Stimulated activated CD4-positive, alpha-beta T cell treated with anti-CD3 and anti-CD28 coated beads, Interleukin-12 subunit alpha, Interleukin-12 subunit beta, amount 100 ng/mL, for 4 hours (primary cell): ENCODE measurements at regions not wholly inside any gene's neighbourhood (a gene's known extent, or its start where the extent isn't known, plus 50 kb on each side); places are given as distances from the start of the nearest gene placed in this dataset.
"Not testable (repeated sequence)": the region's sequence is repeated elsewhere in the genome, so short reads cannot be mapped to it uniquely, and the experiment has no call there.

Experiments used
- DNase-seq: peaks from one replicate; pipeline ENCODE4 v3.0.0-alpha.2; 2020

- no peak for DNase-seq
Measured at GRCh38 chr14:36465178-36465577, 54.9 kb downstream of the NKX2-1 start.

- DNase-seq = no peak
Measured at GRCh38 chr14:36462890-36463289, 57.1 kb downstream of the NKX2-1 start.

DNA sequence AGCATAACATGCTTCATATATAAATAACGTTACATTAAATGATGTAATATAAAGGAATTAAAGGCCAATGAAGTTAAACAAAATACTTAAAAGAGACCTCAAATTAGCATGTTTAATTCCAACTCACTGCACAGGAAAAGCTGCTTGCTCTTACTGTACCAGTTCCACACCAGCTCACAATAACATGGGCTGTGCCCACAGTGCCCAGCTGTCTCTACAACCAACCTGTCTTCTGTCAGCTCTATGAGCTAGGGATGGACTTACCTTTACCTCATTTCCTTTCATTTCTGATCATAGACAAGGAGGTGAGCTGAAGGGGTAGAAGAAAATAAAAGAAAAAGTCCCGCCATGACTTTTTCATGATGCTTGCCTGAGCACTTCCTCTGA, 64.8 kb downstream of the NKX2-1 start:
- no peak for DNase-seq

GRCh38 chr14:36454599-36455240, 65.3 kb downstream of the NKX2-1 start:
- DNase-seq = no peak

DNA sequence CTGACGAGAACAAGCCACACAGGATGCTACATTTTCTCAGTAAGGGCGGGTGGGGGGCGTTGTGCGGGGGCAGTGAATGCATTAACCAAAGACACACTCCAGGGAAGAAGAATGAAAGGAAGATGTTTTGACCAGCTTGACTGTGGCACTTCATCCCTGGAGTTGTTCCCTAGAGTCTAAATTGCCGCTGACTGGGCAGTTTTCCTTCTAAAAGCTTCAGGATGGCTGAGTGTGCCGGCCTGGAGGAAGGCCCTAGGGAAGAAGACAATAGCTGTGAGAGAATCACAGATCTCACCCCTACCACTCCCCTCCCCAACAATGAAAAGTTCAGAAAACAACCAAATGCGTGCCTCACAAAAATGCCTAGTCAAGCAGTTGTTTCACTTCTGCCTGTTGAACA, 67.2 kb downstream of the NKX2-1 start:
- DNase-seq = no peak

DNA sequence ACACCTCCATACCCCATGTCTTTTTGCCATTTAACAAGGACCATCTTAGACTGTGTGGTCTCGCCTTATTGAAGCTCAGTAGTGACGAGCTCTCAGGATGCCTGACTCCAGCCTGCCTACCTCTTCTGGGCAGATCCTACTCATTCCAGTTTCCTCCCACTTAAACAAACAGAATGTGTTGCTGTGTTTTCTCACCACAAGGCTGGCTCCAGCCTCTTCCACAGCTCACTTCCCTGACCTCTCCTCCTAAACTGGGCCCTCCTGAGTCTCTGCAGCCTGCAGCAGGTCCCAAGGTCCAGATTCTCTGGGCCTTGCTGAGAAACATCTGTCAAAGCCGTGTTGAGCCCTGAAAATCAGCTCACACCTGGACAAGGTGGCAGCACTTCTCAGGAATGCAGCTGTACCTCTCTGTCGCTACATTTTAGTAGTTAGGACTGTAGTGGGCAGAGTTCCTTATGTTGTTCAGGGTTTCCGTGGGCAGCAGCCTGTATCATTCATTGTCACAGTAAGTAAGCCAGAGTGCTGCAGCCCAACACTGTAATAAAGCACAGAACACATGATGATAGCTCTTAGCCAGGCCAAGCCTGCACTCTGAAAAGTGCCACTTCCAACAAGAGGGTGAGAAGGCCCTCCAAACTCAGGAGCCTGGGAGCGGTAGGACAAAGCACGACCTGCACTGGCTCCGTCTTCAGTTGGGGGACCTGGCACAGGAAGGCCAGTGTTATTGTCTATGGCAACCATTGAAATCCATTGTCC, 68.5 kb downstream of the NKX2-1 start:
- no peak for DNase-seq

DNA sequence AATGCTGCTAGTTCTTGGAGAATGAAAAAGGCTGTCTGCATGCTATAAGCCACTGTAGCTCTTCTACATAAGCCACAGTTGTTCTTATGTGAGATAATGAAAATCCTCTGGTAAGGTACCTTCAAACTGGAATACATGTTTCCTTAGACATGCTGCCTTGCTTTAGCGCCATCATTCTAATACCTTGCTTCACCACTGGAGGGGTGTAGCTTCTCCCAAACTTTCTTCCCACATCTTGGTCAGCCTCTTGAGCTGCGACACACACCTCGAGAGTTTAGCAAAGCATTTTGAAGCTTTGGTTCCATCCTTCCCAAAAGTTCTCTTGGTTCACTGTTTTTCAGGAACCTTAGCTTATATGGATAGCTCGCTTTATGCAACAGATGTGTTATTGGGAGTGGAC, 69.5 kb downstream of the NKX2-1 start:
- no peak for DNase-seq

GRCh38 chr14:36449903-36450302, 70.1 kb downstream of the NKX2-1 start:
- no peak for DNase-seq

DNA sequence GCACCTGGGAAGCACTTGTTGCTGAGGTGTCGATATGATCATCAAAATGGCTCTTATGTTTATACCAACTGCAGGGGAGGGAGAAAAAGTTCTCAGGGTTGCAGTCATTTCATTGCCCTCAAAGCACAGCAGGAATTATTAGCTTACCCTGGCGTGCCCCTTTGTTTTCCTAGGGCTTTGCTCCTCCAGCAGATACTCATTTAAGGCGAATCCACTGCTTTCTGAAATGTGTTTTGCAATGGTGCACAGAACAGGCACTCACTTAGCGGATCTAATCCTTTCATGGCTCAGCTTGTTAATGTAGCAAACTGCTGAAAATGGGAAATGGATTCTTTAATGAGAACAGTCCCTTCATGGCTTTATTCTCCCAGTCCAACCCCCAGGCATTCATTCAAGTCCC, 76.7 kb downstream of the NKX2-1 start:
- no peak for DNase-seq

DNA sequence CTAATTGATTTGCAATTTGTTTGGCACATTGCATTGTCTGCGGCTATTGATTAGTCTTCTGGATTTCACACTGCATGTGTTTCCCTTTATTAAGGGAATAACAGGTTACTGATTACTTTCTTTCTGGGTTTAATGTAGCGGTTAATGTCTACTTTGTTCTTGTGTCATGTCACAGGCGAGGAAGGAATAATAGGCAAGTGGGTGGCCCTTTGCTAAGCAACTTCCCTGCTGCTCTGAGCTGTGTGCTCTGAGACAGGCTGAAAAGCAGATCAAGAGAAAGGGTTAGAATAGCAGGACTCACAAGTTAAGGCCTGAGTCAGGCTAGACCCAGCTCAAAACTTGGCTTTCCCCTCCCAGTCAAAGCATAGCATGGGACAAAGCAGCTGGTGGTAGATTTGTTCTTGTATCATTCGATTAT, 77.2 kb downstream of the NKX2-1 start:
- no peak for DNase-seq

- DNase-seq = no peak
Measured at GRCh38 chr14:36441283-36441682, 78.7 kb downstream of the NKX2-1 start.

- DNase-seq = no peak
Measured at GRCh38 chr14:36439766-36440165, 80.3 kb downstream of the NKX2-1 start.

DNA sequence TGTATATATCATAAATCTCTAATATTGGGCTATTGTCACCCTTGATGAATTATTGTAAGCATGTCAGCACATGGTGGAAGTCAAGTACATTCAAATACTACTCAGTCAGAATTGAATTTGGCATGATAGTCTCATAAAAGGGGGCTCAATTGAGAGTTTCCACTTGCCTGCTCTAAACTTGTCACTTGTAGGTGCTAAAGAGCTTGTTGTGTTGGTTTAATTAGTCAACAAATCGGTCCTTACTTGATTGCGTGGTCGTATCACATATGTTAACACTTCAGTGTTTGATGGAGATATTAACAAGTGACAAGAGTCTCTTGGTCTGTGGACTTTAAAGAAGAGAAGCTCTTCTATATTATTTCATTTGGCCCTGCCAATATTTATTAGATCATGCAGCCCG, 81.1 kb downstream of the NKX2-1 start:
- DNase-seq = no peak

GRCh38 chr14:36430662-36431084, 89.4 kb downstream of the NKX2-1 start:
- no peak for DNase-seq

- no peak for DNase-seq
Measured at GRCh38 chr14:36430169-36430568, 89.9 kb downstream of the NKX2-1 start.

DNA sequence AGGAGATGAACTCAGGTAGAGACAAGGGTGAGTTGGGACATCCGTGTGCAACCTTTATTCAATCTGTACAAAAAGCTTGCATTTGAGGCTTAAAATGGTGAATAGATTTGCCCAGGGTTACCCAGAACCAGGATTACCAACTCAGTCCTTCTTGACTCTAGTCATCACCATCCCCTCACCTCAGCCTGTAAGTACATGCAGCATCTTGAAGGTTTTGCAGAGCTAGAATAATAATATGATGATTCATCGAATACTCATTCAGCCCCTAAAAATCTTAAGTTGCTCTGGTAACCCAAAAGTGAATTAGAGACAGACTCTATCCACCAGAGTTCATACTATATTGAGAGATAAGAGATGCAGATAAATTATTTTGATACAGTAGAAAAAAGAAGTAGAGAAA, 90.3 kb downstream of the NKX2-1 start:
- DNase-seq = no peak

DNA sequence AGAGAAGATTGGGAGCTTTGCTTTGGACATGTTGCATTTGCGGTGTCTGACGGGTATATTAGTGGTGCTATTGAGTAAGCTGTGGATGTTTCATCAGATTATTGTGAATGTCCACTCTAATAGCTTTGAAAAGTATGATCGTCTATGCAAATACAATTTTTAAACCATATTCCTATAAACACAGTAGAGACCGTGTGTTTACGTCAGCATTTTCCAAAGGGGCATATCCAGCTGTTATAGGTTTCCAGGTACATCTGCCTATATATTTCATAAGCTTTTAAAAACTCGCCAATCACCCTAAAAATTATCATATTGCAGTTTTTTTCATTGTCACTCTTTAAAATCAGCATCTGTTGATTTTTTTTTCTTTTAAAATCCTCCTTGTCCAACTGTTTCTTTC, 91.7 kb downstream of the NKX2-1 start:
- DNase-seq = no peak

GRCh38 chr14:36426836-36427235, 93.2 kb downstream of the NKX2-1 start:
- no peak for DNase-seq

DNA sequence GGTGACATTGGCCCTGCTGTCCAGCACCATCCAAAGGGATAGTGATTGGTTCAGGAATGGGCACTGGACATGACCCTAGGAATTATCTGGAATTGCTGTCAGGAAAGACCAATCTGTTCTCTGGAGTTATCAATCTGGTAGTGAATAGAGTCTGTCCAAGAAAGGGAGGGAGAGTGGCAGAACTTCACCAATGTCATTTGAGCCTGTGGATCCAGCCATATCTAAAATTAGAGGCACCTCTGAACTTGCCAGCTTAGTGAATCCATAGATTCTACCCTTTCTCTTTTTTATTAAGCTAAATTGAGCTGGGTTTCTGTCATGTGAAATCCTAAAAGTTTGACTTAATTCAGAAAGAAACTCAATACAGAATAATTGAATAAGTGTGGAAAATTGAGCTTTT, 93.9 kb downstream of the NKX2-1 start:
- no peak for DNase-seq

DNA sequence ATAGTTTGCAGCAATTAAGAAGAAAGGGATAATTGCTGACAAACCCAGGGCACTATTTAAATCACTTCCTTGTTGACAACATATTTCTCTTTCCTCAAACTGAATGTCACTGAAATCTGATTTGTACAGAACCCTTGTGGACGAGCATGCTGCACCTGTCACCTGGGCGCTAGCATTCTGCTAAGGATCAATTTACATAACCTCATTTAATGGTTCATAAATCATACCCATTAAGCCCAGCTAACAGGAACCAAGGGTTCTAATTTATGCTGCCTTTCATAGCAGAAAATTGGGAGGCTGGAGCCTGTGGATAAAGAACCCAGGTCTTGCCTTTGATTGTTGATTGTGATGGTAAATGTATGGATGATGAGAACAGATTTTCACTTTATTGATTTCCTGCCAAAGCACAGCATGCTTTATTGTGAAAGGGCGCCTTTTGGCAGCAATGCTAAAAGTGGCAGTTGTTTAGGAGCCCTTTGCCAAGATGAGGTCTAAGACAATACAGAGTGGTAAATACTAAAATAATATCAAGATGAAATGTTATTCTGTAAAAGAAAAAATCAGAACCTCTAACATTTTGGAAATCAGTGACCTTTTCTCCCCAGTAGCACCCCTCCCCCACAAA, 95.4 kb downstream of the NKX2-1 start:
- no peak for DNase-seq

DNA sequence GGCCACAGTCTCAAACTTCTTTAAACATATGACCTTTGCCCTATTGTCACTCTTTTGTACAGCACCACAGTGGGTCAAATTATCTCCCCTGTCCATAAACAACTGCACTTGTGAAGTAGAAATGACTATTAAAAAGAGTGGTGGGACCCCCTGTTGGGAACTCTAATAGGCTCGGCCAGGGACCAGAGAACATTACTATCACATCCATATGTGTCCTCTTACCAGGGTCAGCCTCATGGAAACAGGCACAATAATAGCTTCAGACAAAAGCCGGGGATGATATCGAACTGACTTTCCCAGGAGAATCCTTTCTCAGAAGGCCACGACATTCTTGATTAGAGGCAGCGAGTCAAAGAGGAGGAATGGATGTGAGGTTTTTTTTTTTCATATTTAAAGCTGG, 96.6 kb downstream of the NKX2-1 start:
- DNase-seq = no peak

DNA sequence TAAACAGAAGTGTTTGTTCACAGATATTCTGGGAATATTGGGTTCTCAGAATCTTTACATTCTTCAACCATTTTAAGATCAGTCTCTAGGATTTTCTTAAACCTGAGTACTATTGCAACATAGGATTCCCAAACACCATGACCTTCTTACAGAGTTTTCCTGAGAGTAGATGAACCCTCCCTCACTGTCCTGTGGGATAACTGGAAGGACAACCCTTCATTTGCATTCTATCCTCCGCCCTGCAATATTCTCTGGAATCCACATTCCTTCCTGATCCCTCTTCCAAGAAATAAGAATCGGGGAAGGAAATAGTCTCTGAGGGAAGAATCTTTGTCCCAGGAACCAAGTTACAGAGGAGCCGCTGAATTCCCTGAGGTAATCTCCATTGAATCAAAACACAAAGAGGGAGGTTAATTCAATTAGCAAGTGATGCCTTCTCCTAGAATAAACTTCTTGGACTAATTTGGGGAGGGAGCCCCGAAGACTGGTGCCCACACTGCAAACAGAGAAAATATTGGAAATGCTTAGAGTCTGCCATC, 99.8 kb upstream of the MBIP start:
- no peak for DNase-seq

DNA sequence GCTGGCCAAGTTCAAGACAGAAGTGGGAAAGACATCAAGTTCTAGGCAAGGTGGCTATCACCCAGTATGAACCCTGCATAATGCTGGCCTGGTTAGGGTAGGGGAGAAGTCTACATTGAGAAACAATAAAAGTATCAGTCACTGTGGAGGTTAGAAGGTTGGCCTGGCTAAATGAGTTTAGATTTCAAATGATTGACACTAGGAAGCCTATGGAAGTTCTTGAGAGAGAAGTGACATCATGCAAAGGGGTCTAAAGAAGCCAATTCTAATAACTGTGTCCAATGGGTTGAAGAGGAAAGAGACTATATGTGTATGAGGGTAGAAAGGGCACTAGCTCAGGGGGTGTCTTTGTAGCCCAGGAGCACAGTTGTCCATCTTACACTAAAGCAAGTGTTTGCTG, 98.5 kb upstream of the MBIP start:
- DNase-seq = no peak

- not testable (repeated sequence) for DNase-seq
Measured at GRCh38 chr14:36411951-36412350, 91.5 kb upstream of the MBIP start.
